ENCODE measurements at regions not wholly inside any gene's neighbourhood (a gene's known extent, or its start where the extent isn't known, plus 50 kb on each side); places are given as distances from the start of the nearest gene placed in this dataset.
A peak's percentile ranks its signal among the peaks of the same experiment; 100 is the strongest.
"Not testable (repeated sequence)": the region's sequence is repeated elsewhere in the genome, so short reads cannot be mapped to it uniquely, and the experiment has no call there.

GRCh38 chr3:177249203-177249602 is 51.9 kb upstream of the TBL1XR1 start:
- no peak for DNase-seq

GRCh38 chr3:177250151-177250550 is 52.9 kb upstream of the TBL1XR1 start:
- DNase-seq: no peak

- DNase-seq: no peak
These were observed 54.5 kb upstream of the TBL1XR1 start for GRCh38 chr3:177251755-177252154.

- DNase-seq: no peak
These were observed 59.7 kb upstream of the TBL1XR1 start for GRCh38 chr3:177257006-177257405.

GRCh38 chr3:177257625-177258024 is 60.3 kb upstream of the TBL1XR1 start:
- DNase-seq: no peak

GRCh38 chr3:177262396-177262795 is 65.1 kb upstream of the TBL1XR1 start:
- no peak for DNase-seq

- DNase-seq: no peak
These were observed 66.5 kb upstream of the TBL1XR1 start for GRCh38 chr3:177263615-177264368.

GRCh38 chr3:177271811-177272501 is 74.7 kb upstream of the TBL1XR1 start:
- not testable (repeated sequence) for DNase-seq

GRCh38 chr3:177278016-177278415 is 80.7 kb upstream of the TBL1XR1 start:
- DNase-seq: no peak

- DNase-seq: no peak
These were observed 82.0 kb upstream of the TBL1XR1 start for GRCh38 chr3:177279118-177279815.

GRCh38 chr3:177281292-177282118 is 84.2 kb upstream of the TBL1XR1 start:
- DNase-seq: peak in 1 of 2 experiments; percentile 3

GRCh38 chr3:177282119-177282655 is 84.9 kb upstream of the TBL1XR1 start:
- DNase-seq: no peak

GRCh38 chr3:177283983-177284382 is 86.7 kb upstream of the TBL1XR1 start:
- no peak for DNase-seq

GRCh38 chr3:177284383-177284881 is 87.2 kb upstream of the TBL1XR1 start:
- peak in 1 of 2 experiments; percentile 13 for DNase-seq

- no peak for DNase-seq
These were observed 88.8 kb upstream of the TBL1XR1 start for GRCh38 chr3:177286034-177286433.

- DNase-seq: no peak
These were observed 89.9 kb upstream of the TBL1XR1 start for GRCh38 chr3:177287231-177287630.

GRCh38 chr3:177290633-177291032 is 93.4 kb upstream of the TBL1XR1 start:
- no peak for DNase-seq

GRCh38 chr3:177294221-177294620 is 96.9 kb upstream of the TBL1XR1 start:
- no peak for DNase-seq

- no peak for DNase-seq
These were observed 97.8 kb upstream of the TBL1XR1 start for GRCh38 chr3:177295116-177295515.

GRCh38 chr3:177299250-177299649 is 102.0 kb upstream of the TBL1XR1 start:
- DNase-seq: no peak

GRCh38 chr3:177300039-177300833 is 103.0 kb upstream of the TBL1XR1 start:
- DNase-seq: no peak

- DNase-seq: no peak
These were observed 103.6 kb upstream of the TBL1XR1 start for GRCh38 chr3:177300842-177301241.

All from stimulated activated CD4-positive, alpha-beta T cell treated with anti-CD3 and anti-CD28 coated beads, Interleukin-4, amount 100 ng/mL, for 4 hours (primary cell).